HFFc6 (cell line): ENCODE measurements at regions not wholly inside any gene's neighbourhood (a gene's known extent, or its start where the extent isn't known, plus 50 kb on each side); places are given as distances from the start of the nearest gene placed in this dataset.

Experiments
- DNase-seq: peaks from one replicate; pipeline ENCODE4 v3.0.0-alpha.2; 2018
- H3K27ac Mint-ChIP-seq: 2 replicates; pipeline ENCODE4 v1.8.0; 2020; ENCODE audit warnings: mild to moderate bottlenecking, mixed read lengths
- H3K27me3 Mint-ChIP-seq: 2 replicates; pipeline ENCODE4 v1.8.0; 2021; ENCODE audit warnings: mild to moderate bottlenecking, moderate library complexity, mixed read lengths; ENCODE audit not compliant: insufficient read depth
- H3K36me3 Mint-ChIP-seq: 2 replicates; pipeline ENCODE4 v1.8.0; 2021; ENCODE audit warnings: low read depth, mixed read lengths
- H3K4me1 Mint-ChIP-seq: 2 replicates; pipeline ENCODE4 v1.8.0; 2020; ENCODE audit warnings: low read depth, mixed read lengths
- H3K4me3 Mint-ChIP-seq: 2 replicates; pipeline ENCODE4 v1.8.0; 2020; ENCODE audit warnings: mild to moderate bottlenecking, moderate library complexity, mixed read lengths
- H3K9me3 Mint-ChIP-seq: 2 replicates; pipeline ENCODE4 v1.8.0; 2020; ENCODE audit warnings: mild to moderate bottlenecking, mixed read lengths
- CTCF ChIP-seq: fragments of 200-600 bp; sonication (generic); IDR thresholded peaks from 2 replicates; pipeline ENCODE4 v1.5.0; 2021; ENCODE audit warnings: antibody characterized with exemption, mild to moderate bottlenecking

GRCh38 chr10:78846760-78847159 lies 222.0 kb upstream of the ZMIZ1 start:
- Mint-ChIP-seq H3K36me3 (no peaks in the 10 kb centered on the region; the same call in 1 of the 2 replicates), H3K27me3 (peaks cover 36% of the 10 kb centered on the region), H3K9me3 (no peaks in the 10 kb centered on the region), H3K4me3 (no peak overlapping the region), H3K27ac (no peak overlapping the region), H3K4me1 (no peaks in the 10 kb centered on the region)
- DNase-seq: no peak
- no peak for TF ChIP-seq CTCF

- H3K36me3 Mint-ChIP-seq: no peaks in the 10 kb centered on the region; the same call in 1 of the 2 replicates
- no peak overlapping the region for H3K4me3 Mint-ChIP-seq
- DNase-seq: no peak
- H3K27ac Mint-ChIP-seq: no peak overlapping the region
- peaks cover 33% of the 10 kb centered on the region for H3K27me3 Mint-ChIP-seq
- H3K4me1 Mint-ChIP-seq: no peaks in the 10 kb centered on the region
- H3K9me3 Mint-ChIP-seq: no peaks in the 10 kb centered on the region
- TF ChIP-seq CTCF: no peak
These were observed 221.3 kb upstream of the ZMIZ1 start for GRCh38 chr10:78847485-78847884.

- Mint-ChIP-seq H3K27me3 (peaks cover 27% of the 10 kb centered on the region), H3K27ac (no peak overlapping the region), H3K36me3 (no peaks in the 10 kb centered on the region), H3K4me1 (no peaks in the 10 kb centered on the region), H3K9me3 (no peaks in the 10 kb centered on the region), H3K4me3 (no peak overlapping the region)
- no peak for DNase-seq
- TF ChIP-seq CTCF: no peak
These were observed 219.7 kb upstream of the ZMIZ1 start for GRCh38 chr10:78849115-78849514.

GRCh38 chr10:78849731-78850130 lies 219.0 kb upstream of the ZMIZ1 start:
- Mint-ChIP-seq H3K27ac (no peak overlapping the region), H3K4me3 (no peak overlapping the region), H3K27me3 (peaks cover 28% of the 10 kb centered on the region), H3K4me1 (no peaks in the 10 kb centered on the region), H3K36me3 (no peaks in the 10 kb centered on the region), H3K9me3 (no peaks in the 10 kb centered on the region)
- DNase-seq: no peak
- TF ChIP-seq CTCF: no peak

GRCh38 chr10:78850644-78851435 lies 217.9 kb upstream of the ZMIZ1 start:
- no peak for TF ChIP-seq CTCF
- Mint-ChIP-seq H3K36me3 (no peaks in the 10 kb centered on the region), H3K9me3 (no peaks in the 10 kb centered on the region), H3K4me1 (no peaks in the 10 kb centered on the region), H3K4me3 (no peak overlapping the region), H3K27ac (no peak overlapping the region), H3K27me3 (peaks cover 26% of the 10 kb centered on the region)
- DNase-seq: no peak
